ENCODE measurements at regions not wholly inside any gene's neighbourhood (a gene's known extent, or its start where the extent isn't known, plus 50 kb on each side); places are given as distances from the start of the nearest gene placed in this dataset.
A peak's percentile ranks its signal among the peaks of the same experiment; 100 is the strongest.
"Not testable (repeated sequence)": the region's sequence is repeated elsewhere in the genome, so short reads cannot be mapped to it uniquely, and the experiment has no call there.

- no peak overlapping the region for H3K4me3 ChIP-seq
- no peak overlapping the region for H3K27ac ChIP-seq
These were observed 99.9 kb upstream of the LHX1 start for GRCh38 chr17:36837195-36837938.

GRCh38 chr17:36837939-36838272 is 99.4 kb upstream of the LHX1 start:
- no peak overlapping the region for H3K27ac ChIP-seq

GRCh38 chr17:36839256-36839655 is 98.0 kb upstream of the LHX1 start:
- H3K27ac ChIP-seq = no peak overlapping the region

More at GRCh38 chr17:36837939-36838272, 99.4 kb upstream of the LHX1 start:
- H3K4me3 ChIP-seq = no peak overlapping the region

GRCh38 chr17:36840796-36841195 is 96.5 kb upstream of the LHX1 start:
- H3K27ac ChIP-seq = no peak overlapping the region
- H3K4me3 ChIP-seq = no peak overlapping the region

More at GRCh38 chr17:36839256-36839655, 98.0 kb upstream of the LHX1 start:
- H3K4me3 ChIP-seq = no peak overlapping the region

GRCh38 chr17:36842231-36842819 is 95.0 kb upstream of the LHX1 start:
- H3K27ac ChIP-seq = no peak overlapping the region
- H3K4me3 ChIP-seq = no peak overlapping the region

GRCh38 chr17:36842963-36843558 is 94.2 kb upstream of the LHX1 start:
- H3K4me3 ChIP-seq = no peak overlapping the region
- H3K27ac ChIP-seq = no peak overlapping the region

- Histone ChIP-seq H3K4me3 (no peak overlapping the region), H3K27ac (no peak overlapping the region)
These were observed 93.3 kb upstream of the LHX1 start for GRCh38 chr17:36844013-36844412.

- Histone ChIP-seq H3K27ac (no peak overlapping the region), H3K4me3 (no peak overlapping the region)
These were observed 92.7 kb upstream of the LHX1 start for GRCh38 chr17:36844601-36845000.

GRCh38 chr17:36845916-36846315 is 91.4 kb upstream of the LHX1 start:
- no peak overlapping the region for H3K27ac ChIP-seq

GRCh38 chr17:36846410-36847292 is 90.6 kb upstream of the LHX1 start:
- no peak overlapping the region for H3K4me3 ChIP-seq
- H3K27ac ChIP-seq = no peak overlapping the region

More at GRCh38 chr17:36845916-36846315, 91.4 kb upstream of the LHX1 start:
- no peak overlapping the region for H3K4me3 ChIP-seq

- Histone ChIP-seq H3K27ac (no peak overlapping the region), H3K4me3 (no peak overlapping the region)
These were observed 89.0 kb upstream of the LHX1 start for GRCh38 chr17:36848008-36848902.

- H3K27ac ChIP-seq, H3K4me3 ChIP-seq: not testable (repeated sequence)
These were observed 88.3 kb upstream of the LHX1 start for GRCh38 chr17:36849020-36849419.

- Histone ChIP-seq H3K27ac (no peak overlapping the region), H3K4me3 (no peak overlapping the region)
These were observed 87.4 kb upstream of the LHX1 start for GRCh38 chr17:36849871-36850348.

- no peak overlapping the region for H3K4me3 ChIP-seq
- no peak overlapping the region for H3K27ac ChIP-seq
These were observed 86.5 kb upstream of the LHX1 start for GRCh38 chr17:36850790-36851189.

- H3K4me3 ChIP-seq = no peak overlapping the region
- H3K27ac ChIP-seq = no peak overlapping the region
These were observed 86.0 kb upstream of the LHX1 start for GRCh38 chr17:36851250-36851649.

GRCh38 chr17:36852478-36852877 is 84.8 kb upstream of the LHX1 start:
- not testable (repeated sequence) for H3K4me3 ChIP-seq

GRCh38 chr17:36854982-36855381 is 82.3 kb upstream of the LHX1 start:
- Histone ChIP-seq H3K4me3 (no peak overlapping the region), H3K27ac (no peak overlapping the region)

More at GRCh38 chr17:36852478-36852877, 84.8 kb upstream of the LHX1 start:
- H3K27ac ChIP-seq = not testable (repeated sequence)

- Histone ChIP-seq H3K27ac (no peak overlapping the region), H3K4me3 (no peak overlapping the region)
These were observed 81.8 kb upstream of the LHX1 start for GRCh38 chr17:36855459-36855858.

GRCh38 chr17:36856222-36856621 is 81.1 kb upstream of the LHX1 start:
- Histone ChIP-seq H3K4me3 (no peak overlapping the region), H3K27ac (peak overlapping the region in 1 of 21 experiments; percentile 44)

Measured in skin epidermis (tissue), 12 donors.